ENCODE measurements at regions not wholly inside any gene's neighbourhood (a gene's known extent, or its start where the extent isn't known, plus 50 kb on each side); places are given as distances from the start of the nearest gene placed in this dataset.

GRCh38 chr18:65548316-65548715, 202.5 kb upstream of the CDH7 start:
- TF ChIP-seq, protein P1, sequence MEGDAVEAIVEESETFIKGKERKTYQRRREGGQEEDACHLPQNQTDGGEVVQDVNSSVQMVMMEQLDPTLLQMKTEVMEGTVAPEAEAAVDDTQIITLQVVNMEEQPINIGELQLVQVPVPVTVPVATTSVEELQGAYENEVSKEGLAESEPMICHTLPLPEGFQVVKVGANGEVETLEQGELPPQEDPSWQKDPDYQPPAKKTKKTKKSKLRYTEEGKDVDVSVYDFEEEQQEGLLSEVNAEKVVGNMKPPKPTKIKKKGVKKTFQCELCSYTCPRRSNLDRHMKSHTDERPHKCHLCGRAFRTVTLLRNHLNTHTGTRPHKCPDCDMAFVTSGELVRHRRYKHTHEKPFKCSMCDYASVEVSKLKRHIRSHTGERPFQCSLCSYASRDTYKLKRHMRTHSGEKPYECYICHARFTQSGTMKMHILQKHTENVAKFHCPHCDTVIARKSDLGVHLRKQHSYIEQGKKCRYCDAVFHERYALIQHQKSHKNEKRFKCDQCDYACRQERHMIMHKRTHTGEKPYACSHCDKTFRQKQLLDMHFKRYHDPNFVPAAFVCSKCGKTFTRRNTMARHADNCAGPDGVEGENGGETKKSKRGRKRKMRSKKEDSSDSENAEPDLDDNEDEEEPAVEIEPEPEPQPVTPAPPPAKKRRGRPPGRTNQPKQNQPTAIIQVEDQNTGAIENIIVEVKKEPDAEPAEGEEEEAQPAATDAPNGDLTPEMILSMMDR (IDR thresholded peaks at IDR 0.05) = no peak
- no peak for TF ChIP-seq ZFX (IDR thresholded peaks at IDR 0.05; ENCODE audit: borderline replicate concordance)

Measured in 22Rv1 (cell line).